Fibroblast of lung (primary cell): ENCODE measurements at regions not wholly inside any gene's neighbourhood (a gene's known extent, or its start where the extent isn't known, plus 50 kb on each side); places are given as distances from the start of the nearest gene placed in this dataset.

Experiments
- DNase-seq, 2 donors: peaks; one replicate each; pipeline versions ENCODE4 v3.0.0 to v3.0.0-alpha.2; 2010; ENCODE audit warnings: low read depth in 2 of 2
- H2AFZ ChIP-seq: 2 replicates; pipeline ENCODE4 v1.5.1; 2012; ENCODE audit warnings: low read length, control low read depth, inconsistent platforms
- H3K27ac ChIP-seq: 2 replicates; pipeline ENCODE4 v1.5.1; 2011; ENCODE audit warnings: low read length, control low read depth; ENCODE audit not compliant: insufficient read depth
- H3K27me3 ChIP-seq: 2 replicates; pipeline ENCODE4 v1.5.1; 2011; ENCODE audit warnings: mild to moderate bottlenecking, low read length; ENCODE audit not compliant: control insufficient read depth, insufficient read depth
- H3K36me3 ChIP-seq: 2 replicates; pipeline ENCODE4 v1.5.1; 2011; ENCODE audit warnings: low read length; ENCODE audit not compliant: control insufficient read depth, insufficient read depth
- H3K4me1 ChIP-seq: 2 replicates; pipeline ENCODE4 v1.5.1; 2011; ENCODE audit warnings: low read length; ENCODE audit not compliant: control insufficient read depth, insufficient read depth; ENCODE audit errors: extremely low read depth
- H3K4me2 ChIP-seq: 2 replicates; pipeline ENCODE4 v1.5.1; 2011; ENCODE audit warnings: low read length, control low read depth; ENCODE audit not compliant: insufficient read depth; ENCODE audit errors: extremely low read depth
- H3K4me3 ChIP-seq, 4 experiments: fragments of 200-600 bp in 1 of 4; sonication (generic) in 1 of 4; replicated peaks in 1 of 4; 2 replicates each; pipeline ENCODE4 v1.5.1; 2011 to 2016; ENCODE audit warnings: low read length in 4 of 4, low read depth in 3 of 4, mild to moderate bottlenecking in 3 of 4, control low read depth in 2 of 4, inconsistent platforms in 1 of 4, mixed read lengths in 1 of 4; ENCODE audit not compliant: insufficient read depth in 1 of 4; ENCODE audit errors: control extremely low read depth in 1 of 4
- H3K79me2 ChIP-seq: 2 replicates; pipeline ENCODE4 v1.5.1; 2012; ENCODE audit warnings: mild to moderate bottlenecking, low read length, inconsistent platforms; ENCODE audit not compliant: control insufficient read depth, insufficient read depth
- H3K9ac ChIP-seq: 2 replicates; pipeline ENCODE4 v1.5.1; 2011; ENCODE audit warnings: mild to moderate bottlenecking, low read length, control low read depth; ENCODE audit not compliant: insufficient read depth
- H3K9me3 ChIP-seq: 2 replicates; pipeline ENCODE4 v1.5.1; 2012; ENCODE audit warnings: low read depth, low read length; ENCODE audit not compliant: control insufficient read depth, insufficient read depth
- H4K20me1 ChIP-seq: 2 replicates; pipeline ENCODE4 v1.5.1; 2011; ENCODE audit warnings: low read length; ENCODE audit not compliant: control insufficient read depth, insufficient read depth; ENCODE audit errors: extremely low read depth
- CTCF ChIP-seq, 2 donors: IDR thresholded peaks in 1 of 2; conservative IDR thresholded peaks in 1 of 2; 1 replicate in 1 of 2; 2 replicates in 1 of 2; pipeline ENCODE4 v1.5.1; 2011 to 2012; ENCODE audit warnings: low read length in 2 of 2, control low read depth in 1 of 2, inconsistent platforms in 1 of 2, low read depth in 1 of 2, mild to moderate bottlenecking in 1 of 2
- EZH2 ChIP-seq: IDR thresholded peaks from 2 replicates; pipeline ENCODE4 v1.5.1; 2012; ENCODE audit warnings: low read length, control low read depth, mild to moderate bottlenecking; ENCODE audit errors: missing control alignments

- no peaks in the 10 kb centered on the region for H3K36me3 ChIP-seq
- peaks cover 2% of the 10 kb centered on the region for H3K4me1 ChIP-seq
- H3K9ac ChIP-seq, result no peak overlapping the region
- H3K27me3 ChIP-seq, result no peaks in the 10 kb centered on the region
- no peaks in the 10 kb centered on the region for H3K9me3 ChIP-seq
- no peak overlapping the region for H2AFZ ChIP-seq
- no peak for DNase-seq
- H3K4me3 ChIP-seq, result no peak overlapping the region
- no peaks in the 10 kb centered on the region for H4K20me1 ChIP-seq
- no peak overlapping the region for H3K4me2 ChIP-seq
- H3K27ac ChIP-seq, result no peak overlapping the region
- no peak for TF ChIP-seq CTCF (conservative IDR thresholded peaks at IDR 0.05 in 1 of 2, IDR thresholded peaks at IDR 0.05 in 1 of 2; ENCODE audit: low read depth in 1 of 2, low read length in 2 of 2)
- H3K79me2 ChIP-seq, result no peaks in the 10 kb centered on the region
Observed at GRCh38 chr5:73231246-73231778, 58.3 kb downstream of the TMEM174 start.

GRCh38 chr5:73230264-73231245 is 57.6 kb downstream of the TMEM174 start:
- TF ChIP-seq EZH2 (no peak), CTCF (conservative IDR thresholded peaks at IDR 0.05 in 1 of 2, IDR thresholded peaks at IDR 0.05 in 1 of 2; ENCODE audit: low read depth in 1 of 2, low read length in 2 of 2) (no peak)
- Histone ChIP-seq H3K9me3 (no peaks in the 10 kb centered on the region), H2AFZ (no peak overlapping the region), H4K20me1 (no peaks in the 10 kb centered on the region), H3K4me1 (peaks cover 2% of the 10 kb centered on the region), H3K4me2 (no peak overlapping the region), H3K9ac (no peak overlapping the region), H3K36me3 (no peaks in the 10 kb centered on the region), H3K27ac (no peak overlapping the region), H3K79me2 (no peaks in the 10 kb centered on the region), H3K4me3 (no peak overlapping the region), H3K27me3 (no peaks in the 10 kb centered on the region)
- no peak for DNase-seq

- Histone ChIP-seq H3K9ac (no peak overlapping the region), H3K27me3 (no peaks in the 10 kb centered on the region), H3K9me3 (no peaks in the 10 kb centered on the region), H3K27ac (no peak overlapping the region), H3K79me2 (no peaks in the 10 kb centered on the region), H3K4me1 (peaks cover 2% of the 10 kb centered on the region), H3K36me3 (no peaks in the 10 kb centered on the region), H2AFZ (no peak overlapping the region), H4K20me1 (no peaks in the 10 kb centered on the region), H3K4me2 (no peak overlapping the region), H3K4me3 (no peak overlapping the region)
- DNase-seq, result peak; percentile 21 to 63
- TF ChIP-seq CTCF (conservative IDR thresholded peaks at IDR 0.05 in 1 of 2, IDR thresholded peaks at IDR 0.05 in 1 of 2; ENCODE audit: low read depth in 1 of 2, low read length in 2 of 2), result no peak
- TF ChIP-seq EZH2, result no peak
Observed at GRCh38 chr5:73229271-73229670, 56.3 kb downstream of the TMEM174 start.
